GM18867 (cell line): ENCODE measurements at regions not wholly inside any gene's neighbourhood (a gene's known extent, or its start where the extent isn't known, plus 50 kb on each side); places are given as distances from the start of the nearest gene placed in this dataset.
"Not testable (repeated sequence)": the region's sequence is repeated elsewhere in the genome, so short reads cannot be mapped to it uniquely, and the experiment has no call there.

ENCODE experiments used
- ATAC-seq: cut with Tn5 transposase; IDR thresholded peaks from one replicate; pipeline ENCODE4 v1.9.1; 2021; ENCODE audit warnings: mild to moderate bottlenecking, moderate library complexity; ENCODE audit not compliant: unreplicated experiment

- no peak for ATAC-seq
These were observed 85.2 kb downstream of the FDX1 start for GRCh38 chr11:110514967-110515366.

GRCh38 chr11:110517381-110517780 lies 87.6 kb downstream of the FDX1 start:
- not testable (repeated sequence) for ATAC-seq

- no peak for ATAC-seq
These were observed 89.2 kb downstream of the FDX1 start for GRCh38 chr11:110518809-110519514.

- ATAC-seq, result no peak
These were observed 90.0 kb downstream of the FDX1 start for GRCh38 chr11:110519796-110520195.

- ATAC-seq, result no peak
These were observed 92.7 kb downstream of the FDX1 start for GRCh38 chr11:110522471-110522870.

- ATAC-seq, result peak; percentile 54
These were observed 94.5 kb downstream of the FDX1 start for GRCh38 chr11:110524238-110524637.

- peak; percentile 73 for ATAC-seq
These were observed 96.1 kb downstream of the FDX1 start for GRCh38 chr11:110525883-110526282.

- peak; percentile 58 for ATAC-seq
These were observed 96.6 kb downstream of the FDX1 start for GRCh38 chr11:110526323-110526722.
